ENCODE measurements at regions not wholly inside any gene's neighbourhood (a gene's known extent, or its start where the extent isn't known, plus 50 kb on each side); places are given as distances from the start of the nearest gene placed in this dataset.

- TF ChIP-seq, protein P1, sequence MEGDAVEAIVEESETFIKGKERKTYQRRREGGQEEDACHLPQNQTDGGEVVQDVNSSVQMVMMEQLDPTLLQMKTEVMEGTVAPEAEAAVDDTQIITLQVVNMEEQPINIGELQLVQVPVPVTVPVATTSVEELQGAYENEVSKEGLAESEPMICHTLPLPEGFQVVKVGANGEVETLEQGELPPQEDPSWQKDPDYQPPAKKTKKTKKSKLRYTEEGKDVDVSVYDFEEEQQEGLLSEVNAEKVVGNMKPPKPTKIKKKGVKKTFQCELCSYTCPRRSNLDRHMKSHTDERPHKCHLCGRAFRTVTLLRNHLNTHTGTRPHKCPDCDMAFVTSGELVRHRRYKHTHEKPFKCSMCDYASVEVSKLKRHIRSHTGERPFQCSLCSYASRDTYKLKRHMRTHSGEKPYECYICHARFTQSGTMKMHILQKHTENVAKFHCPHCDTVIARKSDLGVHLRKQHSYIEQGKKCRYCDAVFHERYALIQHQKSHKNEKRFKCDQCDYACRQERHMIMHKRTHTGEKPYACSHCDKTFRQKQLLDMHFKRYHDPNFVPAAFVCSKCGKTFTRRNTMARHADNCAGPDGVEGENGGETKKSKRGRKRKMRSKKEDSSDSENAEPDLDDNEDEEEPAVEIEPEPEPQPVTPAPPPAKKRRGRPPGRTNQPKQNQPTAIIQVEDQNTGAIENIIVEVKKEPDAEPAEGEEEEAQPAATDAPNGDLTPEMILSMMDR (IDR thresholded peaks at IDR 0.05; ENCODE audit: borderline replicate concordance, insufficient read depth, low read depth, low read length) = no peak
- H3K4me3 ChIP-seq (ENCODE audit: low read depth, low read length) = no peak overlapping the region
Observed at GRCh38 chr10:61142987-61143386, 199.0 kb upstream of the RHOBTB1 start.

DNA sequence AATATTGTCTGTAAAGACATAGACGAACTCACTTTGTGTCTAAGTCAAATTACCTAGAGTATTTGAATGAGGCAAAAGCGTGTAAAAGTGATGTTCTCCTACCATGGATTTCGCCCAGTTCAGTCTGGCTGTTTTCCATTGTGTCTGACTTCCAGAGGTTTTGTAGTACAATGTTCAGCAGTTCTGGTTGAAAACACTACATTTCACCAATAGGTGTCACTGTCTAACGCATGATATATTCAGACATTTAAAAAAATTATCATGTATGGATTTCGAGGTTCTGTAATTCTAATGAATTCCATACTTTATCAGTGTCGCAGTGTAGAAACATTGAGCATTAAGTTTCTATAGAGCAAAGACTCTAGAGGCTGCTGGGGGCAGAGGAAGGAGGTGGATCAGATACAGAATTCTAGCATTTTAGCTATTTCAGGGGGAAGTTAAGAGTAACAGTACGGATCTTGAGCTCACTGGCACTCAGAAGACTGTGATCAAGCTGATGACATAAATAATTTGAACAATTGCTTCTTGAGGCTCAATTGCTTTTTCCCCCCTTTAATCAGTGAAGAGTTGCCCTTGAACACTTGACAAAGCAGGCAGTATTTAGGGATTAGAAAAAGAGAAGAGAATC lies 196.9 kb upstream of the RHOBTB1 start:
- H3K4me3 ChIP-seq (ENCODE audit: low read depth, low read length) = no peak overlapping the region
- TF ChIP-seq, protein P1 (IDR thresholded peaks at IDR 0.05; ENCODE audit: borderline replicate concordance, insufficient read depth, low read depth, low read length) = peak; percentile 42; the same call in 1 of the 2 replicates

DNA sequence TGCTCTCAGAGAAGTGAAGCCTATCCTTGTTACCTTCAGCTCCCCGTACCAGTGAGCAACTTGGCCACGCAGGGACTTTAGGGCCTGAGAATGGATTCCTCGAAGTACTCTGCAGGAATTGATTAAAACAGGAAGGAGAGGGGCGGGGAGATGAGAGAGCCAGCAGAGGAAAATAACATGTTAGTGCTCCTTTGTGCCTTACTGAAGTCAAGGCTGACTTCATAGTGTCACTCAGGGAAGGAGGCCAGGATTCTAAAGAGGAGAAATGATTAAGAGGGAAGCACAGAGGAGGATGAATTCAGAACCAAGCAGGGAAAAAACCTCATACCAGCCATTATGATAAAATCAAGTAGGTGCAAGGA lies 195.6 kb upstream of the RHOBTB1 start:
- H3K4me3 ChIP-seq (ENCODE audit: low read depth, low read length) = no peak overlapping the region
- TF ChIP-seq, protein P1 (IDR thresholded peaks at IDR 0.05; ENCODE audit: borderline replicate concordance, insufficient read depth, low read depth, low read length) = no peak

- TF ChIP-seq, protein P1 (IDR thresholded peaks at IDR 0.05; ENCODE audit: borderline replicate concordance, insufficient read depth, low read depth, low read length) = no peak
- H3K4me3 ChIP-seq (ENCODE audit: low read depth, low read length) = no peak overlapping the region
Observed at GRCh38 chr10:61138708-61139591, 195.0 kb upstream of the RHOBTB1 start.

- no peak overlapping the region for H3K4me3 ChIP-seq (ENCODE audit: low read depth, low read length)
- TF ChIP-seq, protein P1 (IDR thresholded peaks at IDR 0.05; ENCODE audit: borderline replicate concordance, insufficient read depth, low read depth, low read length) = no peak
Observed at GRCh38 chr10:61136139-61136538, 192.2 kb upstream of the RHOBTB1 start.

DNA sequence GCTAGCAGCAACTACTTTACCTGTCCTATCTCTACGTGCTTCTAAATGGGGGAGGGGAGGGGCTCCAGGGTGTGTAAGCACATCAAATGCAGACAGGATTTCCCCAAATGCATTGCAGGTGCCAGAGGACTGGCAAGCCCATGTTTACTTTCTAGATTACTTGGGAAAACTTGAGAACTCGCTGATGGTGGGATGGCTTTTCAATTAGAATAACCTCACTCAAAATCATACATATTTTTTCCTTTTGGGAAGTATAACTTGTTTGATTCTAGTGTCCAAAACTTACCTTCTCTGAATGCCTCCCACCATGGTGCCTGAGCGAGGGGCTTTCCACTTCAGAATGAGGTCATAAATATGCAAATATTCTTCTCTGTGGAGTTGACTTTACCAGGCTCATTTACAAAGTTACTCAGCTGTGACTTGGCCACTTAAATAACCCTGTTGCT lies 191.3 kb upstream of the RHOBTB1 start:
- TF ChIP-seq, protein P1 (IDR thresholded peaks at IDR 0.05; ENCODE audit: borderline replicate concordance, insufficient read depth, low read depth, low read length) = no peak
- no peak overlapping the region for H3K4me3 ChIP-seq (ENCODE audit: low read depth, low read length)

All from GM12875 (cell line).